ENCODE measurements at regions not wholly inside any gene's neighbourhood (a gene's known extent, or its start where the extent isn't known, plus 50 kb on each side); places are given as distances from the start of the nearest gene placed in this dataset.

- H3K9me3 Mint-ChIP-seq: peaks cover 0 to 3% (median 0%) of the 10 kb centered on the region in 7 donors
- Histone ChIP-seq H3K27ac (ENCODE audit: insufficient read depth, low read length, poor library complexity, severe bottlenecking) (no peak overlapping the region), H3K36me3 (ENCODE audit: control insufficient read depth, insufficient read depth, low read length) (no peaks in the 10 kb centered on the region), H3K9me3 (ENCODE audit: control insufficient read depth in 2 of 2, low read length in 2 of 2) (no peaks in the 10 kb centered on the region), H3K4me3 (ENCODE audit: low read depth, low read length) (no peak overlapping the region), H3K4me1 (ENCODE audit: control insufficient read depth, insufficient read depth, low read length, poor library complexity, severe bottlenecking) (no peaks in the 10 kb centered on the region), H3K27me3 (ENCODE audit: control insufficient read depth, insufficient read depth, low read length) (peaks cover 4% of the 10 kb centered on the region)
- no peak for DNase-seq
- H3K36me3 Mint-ChIP-seq: no peaks in the 10 kb centered on the region
- H3K4me1 Mint-ChIP-seq: no peaks in the 10 kb centered on the region
- H3K4me3 Mint-ChIP-seq: no peak overlapping the region
- no peak overlapping the region for H3K27ac Mint-ChIP-seq
- no peak for ATAC-seq (ENCODE audit: low read depth in 2 of 2)
- H3K27me3 Mint-ChIP-seq: peaks cover 16% of the 10 kb centered on the region
These were observed 146.4 kb upstream of the ATP1B1 start for GRCh38 chr1:168960114-168960513.

DNA sequence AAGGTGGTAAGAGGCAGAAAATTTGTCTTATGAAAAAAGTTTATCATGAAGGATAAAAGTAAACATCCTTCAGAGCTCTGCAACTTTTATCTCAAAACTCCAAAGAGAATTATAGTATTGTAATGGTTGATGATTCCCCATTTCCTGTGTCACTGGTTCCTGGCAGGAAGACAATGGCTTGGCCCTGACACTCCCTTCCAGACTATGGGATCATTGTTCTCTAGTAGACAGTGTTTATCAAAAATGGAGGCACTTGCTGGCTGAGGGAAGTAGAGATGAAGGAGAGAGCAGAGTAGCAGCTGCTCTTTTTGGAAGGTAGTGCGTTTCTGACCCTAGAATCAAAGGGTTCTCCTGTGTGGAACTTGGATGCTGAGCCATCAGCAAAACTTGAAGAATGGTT, 145.9 kb upstream of the ATP1B1 start:
- Histone ChIP-seq H3K27ac (ENCODE audit: insufficient read depth, low read length, poor library complexity, severe bottlenecking) (no peak overlapping the region), H3K27me3 (ENCODE audit: control insufficient read depth, insufficient read depth, low read length) (peaks cover 4% of the 10 kb centered on the region), H3K4me1 (ENCODE audit: control insufficient read depth, insufficient read depth, low read length, poor library complexity, severe bottlenecking) (no peaks in the 10 kb centered on the region), H3K9me3 (ENCODE audit: control insufficient read depth in 2 of 2, low read length in 2 of 2) (no peaks in the 10 kb centered on the region), H3K36me3 (ENCODE audit: control insufficient read depth, insufficient read depth, low read length) (no peaks in the 10 kb centered on the region), H3K4me3 (ENCODE audit: low read depth, low read length) (no peak overlapping the region)
- Mint-ChIP-seq H3K4me1 (no peaks in the 10 kb centered on the region), H3K36me3 (no peaks in the 10 kb centered on the region), H3K9me3 (peaks cover 0 to 3% (median 0%) of the 10 kb centered on the region in 7 donors), H3K27me3 (peaks cover 11% of the 10 kb centered on the region), H3K27ac (no peak overlapping the region), H3K4me3 (no peak overlapping the region)
- no peak for DNase-seq
- no peak for ATAC-seq (ENCODE audit: low read depth in 2 of 2)

DNA sequence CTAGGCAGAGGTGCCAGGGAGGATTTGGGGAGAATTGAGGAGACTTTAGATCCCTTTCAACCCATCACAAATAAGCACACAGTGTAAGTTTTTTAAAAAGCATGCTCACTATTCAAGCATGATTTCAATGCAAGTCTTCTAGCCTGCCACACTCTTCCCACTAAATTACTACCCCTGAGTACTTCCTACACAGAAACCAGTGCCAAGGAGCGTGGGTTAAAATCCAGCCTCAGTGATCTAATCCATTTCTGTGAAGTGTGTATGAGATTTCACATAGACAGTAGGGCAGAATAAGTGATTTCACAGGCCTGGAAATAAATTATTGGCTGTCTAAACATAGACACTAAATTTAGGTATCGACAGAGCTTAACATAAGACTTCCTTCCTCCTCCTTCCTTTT, 142.9 kb upstream of the ATP1B1 start:
- Histone ChIP-seq H3K9me3 (ENCODE audit: control insufficient read depth in 2 of 2, low read length in 2 of 2) (no peaks in the 10 kb centered on the region), H3K27ac (ENCODE audit: insufficient read depth, low read length, poor library complexity, severe bottlenecking) (no peak overlapping the region), H3K4me1 (ENCODE audit: control insufficient read depth, insufficient read depth, low read length, poor library complexity, severe bottlenecking) (no peaks in the 10 kb centered on the region), H3K4me3 (ENCODE audit: low read depth, low read length) (no peak overlapping the region), H3K27me3 (ENCODE audit: control insufficient read depth, insufficient read depth, low read length) (peaks cover 4% of the 10 kb centered on the region), H3K36me3 (ENCODE audit: control insufficient read depth, insufficient read depth, low read length) (no peaks in the 10 kb centered on the region)
- Mint-ChIP-seq H3K36me3 (no peaks in the 10 kb centered on the region), H3K9me3 (peaks cover 0 to 3% (median 0%) of the 10 kb centered on the region in 7 donors), H3K4me1 (no peaks in the 10 kb centered on the region), H3K27me3 (no peaks in the 10 kb centered on the region), H3K4me3 (no peak overlapping the region), H3K27ac (no peak overlapping the region)
- DNase-seq (no peak), ATAC-seq (ENCODE audit: low read depth in 2 of 2) (no peak)

- Histone ChIP-seq H3K9me3 (ENCODE audit: control insufficient read depth in 2 of 2, low read length in 2 of 2) (no peaks in the 10 kb centered on the region), H3K4me3 (ENCODE audit: low read depth, low read length) (no peak overlapping the region), H3K27ac (ENCODE audit: insufficient read depth, low read length, poor library complexity, severe bottlenecking) (no peak overlapping the region), H3K4me1 (ENCODE audit: control insufficient read depth, insufficient read depth, low read length, poor library complexity, severe bottlenecking) (no peaks in the 10 kb centered on the region), H3K27me3 (ENCODE audit: control insufficient read depth, insufficient read depth, low read length) (peaks cover 4% of the 10 kb centered on the region), H3K36me3 (ENCODE audit: control insufficient read depth, insufficient read depth, low read length) (no peaks in the 10 kb centered on the region)
- ATAC-seq (ENCODE audit: low read depth in 2 of 2) (no peak), DNase-seq (no peak)
- Mint-ChIP-seq H3K27me3 (no peaks in the 10 kb centered on the region), H3K27ac (no peak overlapping the region), H3K36me3 (no peaks in the 10 kb centered on the region), H3K4me3 (no peak overlapping the region), H3K4me1 (no peaks in the 10 kb centered on the region), H3K9me3 (peaks cover 0 to 4% (median 0%) of the 10 kb centered on the region in 7 donors)
These were observed 142.0 kb upstream of the ATP1B1 start for GRCh38 chr1:168964478-168964877.

GRCh38 chr1:168966217-168966616, 140.3 kb upstream of the ATP1B1 start:
- H3K27me3 Mint-ChIP-seq: no peaks in the 10 kb centered on the region
- H3K36me3 Mint-ChIP-seq: no peaks in the 10 kb centered on the region
- no peaks in the 10 kb centered on the region for H3K9me3 ChIP-seq (ENCODE audit: control insufficient read depth in 2 of 2, low read length in 2 of 2)
- no peak overlapping the region for H3K27ac ChIP-seq (ENCODE audit: insufficient read depth, low read length, poor library complexity, severe bottlenecking)
- no peak overlapping the region for H3K4me3 Mint-ChIP-seq
- H3K4me1 ChIP-seq (ENCODE audit: control insufficient read depth, insufficient read depth, low read length, poor library complexity, severe bottlenecking): no peaks in the 10 kb centered on the region
- no peak for ATAC-seq (ENCODE audit: low read depth in 2 of 2)
- H3K27me3 ChIP-seq (ENCODE audit: control insufficient read depth, insufficient read depth, low read length): no peaks in the 10 kb centered on the region
- H3K27ac Mint-ChIP-seq: no peak overlapping the region
- peaks cover 0 to 3% (median 0%) of the 10 kb centered on the region in 7 donors for H3K9me3 Mint-ChIP-seq
- no peak overlapping the region for H3K4me3 ChIP-seq (ENCODE audit: low read depth, low read length)
- no peaks in the 10 kb centered on the region for H3K36me3 ChIP-seq (ENCODE audit: control insufficient read depth, insufficient read depth, low read length)
- DNase-seq: no peak
- no peaks in the 10 kb centered on the region for H3K4me1 Mint-ChIP-seq

GRCh38 chr1:168966636-168967035, 139.9 kb upstream of the ATP1B1 start:
- Histone ChIP-seq H3K36me3 (ENCODE audit: control insufficient read depth, insufficient read depth, low read length) (no peaks in the 10 kb centered on the region), H3K4me1 (ENCODE audit: control insufficient read depth, insufficient read depth, low read length, poor library complexity, severe bottlenecking) (no peaks in the 10 kb centered on the region), H3K27ac (ENCODE audit: insufficient read depth, low read length, poor library complexity, severe bottlenecking) (no peak overlapping the region), H3K9me3 (ENCODE audit: control insufficient read depth in 2 of 2, low read length in 2 of 2) (no peaks in the 10 kb centered on the region), H3K27me3 (ENCODE audit: control insufficient read depth, insufficient read depth, low read length) (no peaks in the 10 kb centered on the region), H3K4me3 (ENCODE audit: low read depth, low read length) (no peak overlapping the region)
- Mint-ChIP-seq H3K27ac (no peak overlapping the region), H3K36me3 (no peaks in the 10 kb centered on the region), H3K4me3 (no peak overlapping the region), H3K9me3 (peaks cover 0 to 3% (median 0%) of the 10 kb centered on the region in 7 donors), H3K27me3 (peaks cover 4% of the 10 kb centered on the region), H3K4me1 (no peaks in the 10 kb centered on the region)
- no peak for DNase-seq
- ATAC-seq (ENCODE audit: low read depth in 2 of 2): no peak

GRCh38 chr1:168970926-168971659, 135.4 kb upstream of the ATP1B1 start:
- H3K27ac ChIP-seq (ENCODE audit: insufficient read depth, low read length, poor library complexity, severe bottlenecking): no peak overlapping the region
- Mint-ChIP-seq H3K4me3 (no peak overlapping the region), H3K36me3 (no peaks in the 10 kb centered on the region), H3K27me3 (peaks cover 10% of the 10 kb centered on the region), H3K9me3 (peaks cover 0 to 1% (median 0%) of the 10 kb centered on the region in 7 donors), H3K27ac (no peak overlapping the region), H3K4me1 (no peaks in the 10 kb centered on the region)
- no peak overlapping the region for H3K4me3 ChIP-seq (ENCODE audit: low read depth, low read length)
- DNase-seq (no peak), ATAC-seq (ENCODE audit: low read depth in 2 of 2) (no peak)
- H3K9me3 ChIP-seq (ENCODE audit: control insufficient read depth in 2 of 2, low read length in 2 of 2): no peaks in the 10 kb centered on the region
- no peaks in the 10 kb centered on the region for H3K4me1 ChIP-seq (ENCODE audit: control insufficient read depth, insufficient read depth, low read length, poor library complexity, severe bottlenecking)
- no peaks in the 10 kb centered on the region for H3K36me3 ChIP-seq (ENCODE audit: control insufficient read depth, insufficient read depth, low read length)
- no peaks in the 10 kb centered on the region for H3K27me3 ChIP-seq (ENCODE audit: control insufficient read depth, insufficient read depth, low read length)

- no peak for ATAC-seq (ENCODE audit: low read depth in 2 of 2)
- no peaks in the 10 kb centered on the region for H3K4me1 ChIP-seq (ENCODE audit: control insufficient read depth, insufficient read depth, low read length, poor library complexity, severe bottlenecking)
- no peaks in the 10 kb centered on the region for H3K9me3 ChIP-seq (ENCODE audit: control insufficient read depth in 2 of 2, low read length in 2 of 2)
- Mint-ChIP-seq H3K27ac (no peak overlapping the region), H3K4me1 (no peaks in the 10 kb centered on the region), H3K9me3 (peaks cover 0 to 1% (median 0%) of the 10 kb centered on the region in 7 donors), H3K36me3 (no peaks in the 10 kb centered on the region), H3K4me3 (no peak overlapping the region), H3K27me3 (peaks cover 10% of the 10 kb centered on the region)
- DNase-seq: no peak
- no peaks in the 10 kb centered on the region for H3K27me3 ChIP-seq (ENCODE audit: control insufficient read depth, insufficient read depth, low read length)
- H3K27ac ChIP-seq (ENCODE audit: insufficient read depth, low read length, poor library complexity, severe bottlenecking): no peak overlapping the region
- H3K4me3 ChIP-seq (ENCODE audit: low read depth, low read length): no peak overlapping the region
- H3K36me3 ChIP-seq (ENCODE audit: control insufficient read depth, insufficient read depth, low read length): no peaks in the 10 kb centered on the region
These were observed 134.3 kb upstream of the ATP1B1 start for GRCh38 chr1:168972225-168972624.
